ENCODE measurements at regions not wholly inside any gene's neighbourhood (a gene's known extent, or its start where the extent isn't known, plus 50 kb on each side); places are given as distances from the start of the nearest gene placed in this dataset.

- H3K4me3 ChIP-seq (ENCODE audit: control insufficient read depth in 1 of 7, extremely low read depth in 1 of 7, insufficient read depth in 4 of 7, low read depth in 2 of 7, low read length in 6 of 7) = peak overlapping the region in 1 of 7 experiments; percentile 19
- no peak overlapping the region for H3K27ac ChIP-seq (ENCODE audit: insufficient read depth in 1 of 2, low read depth in 1 of 2, low read length in 2 of 2, poor library complexity in 1 of 2, severe bottlenecking in 2 of 2)
- peaks cover 0 to 10% (median 2%) of the 10 kb centered on the region in 4 experiments for H3K4me1 ChIP-seq (ENCODE audit: control extremely low read depth in 1 of 4, control insufficient read depth in 4 of 4, insufficient read depth in 4 of 4, low read length in 3 of 4)
- ChIA-PET CTCF (no interaction called here), POLR2A (no interaction called here)
- H3K27me3 ChIP-seq (replicated peaks in 2 of 5; ENCODE audit: control insufficient read depth in 4 of 5, insufficient read depth in 5 of 5, low read length in 4 of 5) = peaks cover 0 to 80% (median 40%) of the 10 kb centered on the region in 5 experiments
- H3K36me3 ChIP-seq (ENCODE audit: control insufficient read depth in 4 of 4, insufficient read depth in 4 of 4, low read length in 3 of 4) = no peaks in the 10 kb centered on the region
- H3K9me3 ChIP-seq (ENCODE audit: control extremely low read depth in 1 of 5, control insufficient read depth in 4 of 5, insufficient read depth in 2 of 5, low read depth in 1 of 5, low read length in 4 of 5) = no peaks in the 10 kb centered on the region
- WGBS (ENCODE audit: insufficient coverage) = 9% methylated on average over 48 of the region's 58 CpGs
- DNase-seq = no peak
These were observed 57.5 kb upstream of the PRR23E start for GRCh38 chr3:127135241-127136023.

- Histone ChIP-seq H3K4me1 (ENCODE audit: control extremely low read depth in 1 of 4, control insufficient read depth in 4 of 4, insufficient read depth in 4 of 4, low read length in 3 of 4) (peaks cover 0 to 10% (median 2%) of the 10 kb centered on the region in 4 experiments), H3K9me3 (ENCODE audit: control extremely low read depth in 1 of 5, control insufficient read depth in 4 of 5, insufficient read depth in 2 of 5, low read depth in 1 of 5, low read length in 4 of 5) (no peaks in the 10 kb centered on the region), H3K27me3 (replicated peaks in 2 of 5; ENCODE audit: control insufficient read depth in 4 of 5, insufficient read depth in 5 of 5, low read length in 4 of 5) (peaks cover 0 to 80% (median 40%) of the 10 kb centered on the region in 5 experiments), H3K4me3 (ENCODE audit: control insufficient read depth in 1 of 7, extremely low read depth in 1 of 7, insufficient read depth in 4 of 7, low read depth in 2 of 7, low read length in 6 of 7) (no peak overlapping the region), H3K36me3 (ENCODE audit: control insufficient read depth in 4 of 4, insufficient read depth in 4 of 4, low read length in 3 of 4) (no peaks in the 10 kb centered on the region), H3K27ac (ENCODE audit: insufficient read depth in 1 of 2, low read depth in 1 of 2, low read length in 2 of 2, poor library complexity in 1 of 2, severe bottlenecking in 2 of 2) (no peak overlapping the region)
- POLR2A ChIA-PET = no interaction called here
- CTCF ChIA-PET = no interaction called here
- WGBS (ENCODE audit: insufficient coverage) = 73% methylated on average over 16 of the region's 16 CpGs
- no peak for DNase-seq
These were observed 56.8 kb upstream of the PRR23E start for GRCh38 chr3:127136024-127136600.

- Histone ChIP-seq H3K4me3 (ENCODE audit: control insufficient read depth in 1 of 7, extremely low read depth in 1 of 7, insufficient read depth in 4 of 7, low read depth in 2 of 7, low read length in 6 of 7) (no peak overlapping the region), H3K27ac (ENCODE audit: insufficient read depth in 1 of 2, low read depth in 1 of 2, low read length in 2 of 2, poor library complexity in 1 of 2, severe bottlenecking in 2 of 2) (no peak overlapping the region), H3K9me3 (ENCODE audit: control extremely low read depth in 1 of 5, control insufficient read depth in 4 of 5, insufficient read depth in 2 of 5, low read depth in 1 of 5, low read length in 4 of 5) (no peaks in the 10 kb centered on the region), H3K27me3 (replicated peaks in 2 of 5; ENCODE audit: control insufficient read depth in 4 of 5, insufficient read depth in 5 of 5, low read length in 4 of 5) (peaks cover 0 to 77% (median 40%) of the 10 kb centered on the region in 5 experiments), H3K4me1 (ENCODE audit: control extremely low read depth in 1 of 4, control insufficient read depth in 4 of 4, insufficient read depth in 4 of 4, low read length in 3 of 4) (peaks cover 0 to 10% (median 2%) of the 10 kb centered on the region in 4 experiments), H3K36me3 (ENCODE audit: control insufficient read depth in 4 of 4, insufficient read depth in 4 of 4, low read length in 3 of 4) (no peaks in the 10 kb centered on the region)
- WGBS (ENCODE audit: insufficient coverage) = 91% methylated on average over 3 of the region's 4 CpGs
- POLR2A ChIA-PET = no interaction called here
- DNase-seq = no peak
- CTCF ChIA-PET = no interaction called here
These were observed 56.2 kb upstream of the PRR23E start for GRCh38 chr3:127136706-127137105.

GRCh38 chr3:127137113-127137512, 55.8 kb upstream of the PRR23E start:
- Histone ChIP-seq H3K4me1 (ENCODE audit: control extremely low read depth in 1 of 4, control insufficient read depth in 4 of 4, insufficient read depth in 4 of 4, low read length in 3 of 4) (peaks cover 0 to 10% (median 2%) of the 10 kb centered on the region in 4 experiments), H3K27me3 (replicated peaks in 2 of 5; ENCODE audit: control insufficient read depth in 4 of 5, insufficient read depth in 5 of 5, low read length in 4 of 5) (peaks cover 0 to 73% (median 40%) of the 10 kb centered on the region in 5 experiments), H3K9me3 (ENCODE audit: control extremely low read depth in 1 of 5, control insufficient read depth in 4 of 5, insufficient read depth in 2 of 5, low read depth in 1 of 5, low read length in 4 of 5) (no peaks in the 10 kb centered on the region), H3K36me3 (ENCODE audit: control insufficient read depth in 4 of 4, insufficient read depth in 4 of 4, low read length in 3 of 4) (no peaks in the 10 kb centered on the region), H3K4me3 (ENCODE audit: control insufficient read depth in 1 of 7, extremely low read depth in 1 of 7, insufficient read depth in 4 of 7, low read depth in 2 of 7, low read length in 6 of 7) (no peak overlapping the region), H3K27ac (ENCODE audit: insufficient read depth in 1 of 2, low read depth in 1 of 2, low read length in 2 of 2, poor library complexity in 1 of 2, severe bottlenecking in 2 of 2) (no peak overlapping the region)
- POLR2A ChIA-PET = no interaction called here
- 92% methylated on average over 8 of the region's 8 CpGs for WGBS (ENCODE audit: insufficient coverage)
- CTCF ChIA-PET = no interaction called here
- no peak for DNase-seq

- Histone ChIP-seq H3K27ac (ENCODE audit: insufficient read depth in 1 of 2, low read depth in 1 of 2, low read length in 2 of 2, poor library complexity in 1 of 2, severe bottlenecking in 2 of 2) (no peak overlapping the region), H3K27me3 (replicated peaks in 2 of 5; ENCODE audit: control insufficient read depth in 4 of 5, insufficient read depth in 5 of 5, low read length in 4 of 5) (peaks cover 0 to 64% (median 38%) of the 10 kb centered on the region in 5 experiments), H3K4me1 (ENCODE audit: control extremely low read depth in 1 of 4, control insufficient read depth in 4 of 4, insufficient read depth in 4 of 4, low read length in 3 of 4) (peaks cover 0 to 10% (median 2%) of the 10 kb centered on the region in 4 experiments), H3K36me3 (ENCODE audit: control insufficient read depth in 4 of 4, insufficient read depth in 4 of 4, low read length in 3 of 4) (no peaks in the 10 kb centered on the region), H3K4me3 (ENCODE audit: control insufficient read depth in 1 of 7, extremely low read depth in 1 of 7, insufficient read depth in 4 of 7, low read depth in 2 of 7, low read length in 6 of 7) (no peak overlapping the region), H3K9me3 (ENCODE audit: control extremely low read depth in 1 of 5, control insufficient read depth in 4 of 5, insufficient read depth in 2 of 5, low read depth in 1 of 5, low read length in 4 of 5) (no peaks in the 10 kb centered on the region)
- POLR2A ChIA-PET = no interaction called here
- CTCF ChIA-PET = no interaction called here
- no peak for DNase-seq
- 98% methylated on average over 8 of the region's 11 CpGs for WGBS (ENCODE audit: insufficient coverage)
These were observed 55.0 kb upstream of the PRR23E start for GRCh38 chr3:127137757-127138536.

- H3K4me3 ChIP-seq (ENCODE audit: control insufficient read depth in 1 of 7, extremely low read depth in 1 of 7, insufficient read depth in 4 of 7, low read depth in 2 of 7, low read length in 6 of 7) = no peak overlapping the region
- peaks cover 0 to 10% (median 2%) of the 10 kb centered on the region in 4 experiments for H3K4me1 ChIP-seq (ENCODE audit: control extremely low read depth in 1 of 4, control insufficient read depth in 4 of 4, insufficient read depth in 4 of 4, low read length in 3 of 4)
- DNase-seq = no peak
- POLR2A ChIA-PET = no interaction called here
- no peak overlapping the region for H3K27ac ChIP-seq (ENCODE audit: insufficient read depth in 1 of 2, low read depth in 1 of 2, low read length in 2 of 2, poor library complexity in 1 of 2, severe bottlenecking in 2 of 2)
- 92% methylated on average over 14 of the region's 17 CpGs for WGBS (ENCODE audit: insufficient coverage)
- peaks cover 0 to 45% (median 24%) of the 10 kb centered on the region in 5 experiments for H3K27me3 ChIP-seq (replicated peaks in 2 of 5; ENCODE audit: control insufficient read depth in 4 of 5, insufficient read depth in 5 of 5, low read length in 4 of 5)
- H3K9me3 ChIP-seq (ENCODE audit: control extremely low read depth in 1 of 5, control insufficient read depth in 4 of 5, insufficient read depth in 2 of 5, low read depth in 1 of 5, low read length in 4 of 5) = no peaks in the 10 kb centered on the region
- H3K36me3 ChIP-seq (ENCODE audit: control insufficient read depth in 4 of 4, insufficient read depth in 4 of 4, low read length in 3 of 4) = no peaks in the 10 kb centered on the region
- CTCF ChIA-PET = no interaction called here
These were observed 53.1 kb upstream of the PRR23E start for GRCh38 chr3:127139601-127140500.

Data from common myeloid progenitor, CD34-positive (primary cell).